CD8-positive, alpha-beta memory T cell (primary cell): ENCODE measurements at regions not wholly inside any gene's neighbourhood (a gene's known extent, or its start where the extent isn't known, plus 50 kb on each side); places are given as distances from the start of the nearest gene placed in this dataset.

Source experiments
- CTCF ChIA-PET: fragments of 350-600 bp; sonication (Branson Sonifier 250); formaldehyde crosslinking; loops from one replicate; lab custom pipeline; 2021; ENCODE audit warnings: antibody characterized with exemption; lab: Charles Lee
- POLR2A ChIA-PET: fragments of 350-600 bp; sonication (Branson Sonifier 250); formaldehyde crosslinking; loops from one replicate; lab custom pipeline; 2021; ENCODE audit warnings: antibody characterized with exemption; lab: Charles Lee
- DNase-seq, 5 donors: peaks; one replicate each; pipeline versions ENCODE4 v3.0.0 to v3.0.0-alpha.2; 2020 to 2022; ENCODE audit warnings: mixed read lengths in 1 of 5
- H3K27ac ChIP-seq: one replicate; pipeline ENCODE4 v1.7.0; 2013; ENCODE audit warnings: low read depth, mild to moderate bottlenecking, low read length, moderate library complexity
- H3K27me3 ChIP-seq: 2 replicates; pipeline ENCODE4 v1.7.0; 2013; ENCODE audit warnings: low read length, mild to moderate bottlenecking; ENCODE audit not compliant: insufficient read depth, poor library complexity, severe bottlenecking
- H3K36me3 ChIP-seq: 2 replicates; pipeline ENCODE4 v1.7.0; 2013; ENCODE audit warnings: mild to moderate bottlenecking, low read length, moderate library complexity; ENCODE audit not compliant: insufficient read depth
- H3K4me1 ChIP-seq: 2 replicates; pipeline ENCODE4 v1.7.0; 2013; ENCODE audit warnings: mild to moderate bottlenecking, low read length, moderate library complexity; ENCODE audit not compliant: insufficient read depth
- H3K4me3 ChIP-seq: 2 replicates; pipeline ENCODE4 v1.7.0; 2013; ENCODE audit warnings: mild to moderate bottlenecking, low read length
- H3K9me3 ChIP-seq: 2 replicates; pipeline ENCODE4 v1.7.0; 2013; ENCODE audit warnings: mild to moderate bottlenecking, low read length
- H3K27ac Mint-ChIP-seq, 8 donors: one replicate each; pipeline ENCODE4 v1.8.0; 2020 to 2021; ENCODE audit warnings: mixed read lengths in 8 of 8, mild to moderate bottlenecking in 6 of 8, inconsistent platforms in 3 of 8, moderate library complexity in 3 of 8
- H3K27me3 Mint-ChIP-seq, 2 donors: one replicate each; pipeline ENCODE4 v1.8.0; 2020 to 2021; ENCODE audit warnings: mixed read lengths in 2 of 2, mild to moderate bottlenecking in 1 of 2, moderate library complexity in 1 of 2
- H3K36me3 Mint-ChIP-seq, 3 donors: one replicate each; pipeline ENCODE4 v1.8.0; 2020 to 2021; ENCODE audit warnings: mixed read lengths in 3 of 3, inconsistent platforms in 1 of 3, mild to moderate bottlenecking in 1 of 3
- H3K4me1 Mint-ChIP-seq, 3 donors: one replicate each; pipeline ENCODE4 v1.8.0; 2020 to 2021; ENCODE audit warnings: mixed read lengths in 3 of 3, inconsistent platforms in 1 of 3, mild to moderate bottlenecking in 1 of 3
- H3K4me3 Mint-ChIP-seq, 7 donors: one replicate each; pipeline ENCODE4 v1.8.0; 2020 to 2021; ENCODE audit warnings: mixed read lengths in 7 of 7, mild to moderate bottlenecking in 6 of 7, moderate library complexity in 4 of 7, inconsistent platforms in 2 of 7
- H3K9me3 Mint-ChIP-seq, 5 donors: one replicate each; pipeline ENCODE4 v1.8.0; 2020 to 2022; ENCODE audit warnings: mixed read lengths in 5 of 5, mild to moderate bottlenecking in 3 of 5, moderate library complexity in 2 of 5, inconsistent platforms in 1 of 5

- POLR2A ChIA-PET, result no interaction called here
- no peak overlapping the region for H3K27ac Mint-ChIP-seq
These were observed 158.4 kb downstream of the SEC16B start for GRCh38 chr1:177811429-177811828.

DNA sequence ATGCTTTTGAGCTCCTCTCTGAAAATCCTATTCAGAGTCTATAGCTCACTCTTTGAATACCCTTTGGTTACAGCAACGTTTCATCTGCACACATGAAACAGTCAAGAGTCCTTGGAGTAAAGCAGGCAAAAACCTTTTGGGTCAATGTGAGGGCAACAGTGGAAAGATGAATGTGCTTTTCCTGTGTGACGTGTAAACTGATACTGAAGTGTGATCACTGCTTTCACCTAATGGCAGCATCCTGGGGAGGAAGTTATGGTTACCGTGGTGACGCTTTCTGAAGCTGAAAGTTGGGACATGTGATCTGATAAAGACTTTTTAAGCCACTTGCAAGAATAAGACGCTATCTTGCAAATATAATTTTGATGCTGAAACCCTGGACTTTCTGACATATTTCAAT, 160.0 kb downstream of the SEC16B start:
- H3K9me3 Mint-ChIP-seq, result peaks cover 6 to 24% (median 12%) of the 10 kb centered on the region in 5 donors
- H3K9me3 ChIP-seq, result no peaks in the 10 kb centered on the region
- H3K4me3 ChIP-seq, result no peak overlapping the region
- H3K36me3 ChIP-seq, result no peaks in the 10 kb centered on the region
- H3K27me3 Mint-ChIP-seq, result no peaks in the 10 kb centered on the region
- POLR2A ChIA-PET, result no interaction called here
- no peak overlapping the region for H3K27ac ChIP-seq
- H3K4me3 Mint-ChIP-seq, result no peak overlapping the region
- H3K27ac Mint-ChIP-seq, result no peak overlapping the region
- no peaks in the 10 kb centered on the region for H3K36me3 Mint-ChIP-seq
- DNase-seq, result no peak
- no peaks in the 10 kb centered on the region for H3K27me3 ChIP-seq
- H3K4me1 ChIP-seq, result no peaks in the 10 kb centered on the region
- no peaks in the 10 kb centered on the region for H3K4me1 Mint-ChIP-seq
- CTCF ChIA-PET, result no interaction called here

More at GRCh38 chr1:177811429-177811828, 158.4 kb downstream of the SEC16B start:
- no peaks in the 10 kb centered on the region for H3K9me3 ChIP-seq
- no peaks in the 10 kb centered on the region for H3K27me3 Mint-ChIP-seq
- H3K36me3 Mint-ChIP-seq, result no peaks in the 10 kb centered on the region
- CTCF ChIA-PET, result no interaction called here
- no peak overlapping the region for H3K4me3 ChIP-seq
- no peaks in the 10 kb centered on the region for H3K27me3 ChIP-seq
- H3K4me1 ChIP-seq, result no peaks in the 10 kb centered on the region
- DNase-seq, result no peak
- H3K36me3 ChIP-seq, result no peaks in the 10 kb centered on the region
- no peak overlapping the region for H3K4me3 Mint-ChIP-seq
- no peaks in the 10 kb centered on the region for H3K4me1 Mint-ChIP-seq
- H3K9me3 Mint-ChIP-seq, result peaks cover 6 to 27% (median 10%) of the 10 kb centered on the region in 5 donors
- H3K27ac ChIP-seq, result no peak overlapping the region

DNA sequence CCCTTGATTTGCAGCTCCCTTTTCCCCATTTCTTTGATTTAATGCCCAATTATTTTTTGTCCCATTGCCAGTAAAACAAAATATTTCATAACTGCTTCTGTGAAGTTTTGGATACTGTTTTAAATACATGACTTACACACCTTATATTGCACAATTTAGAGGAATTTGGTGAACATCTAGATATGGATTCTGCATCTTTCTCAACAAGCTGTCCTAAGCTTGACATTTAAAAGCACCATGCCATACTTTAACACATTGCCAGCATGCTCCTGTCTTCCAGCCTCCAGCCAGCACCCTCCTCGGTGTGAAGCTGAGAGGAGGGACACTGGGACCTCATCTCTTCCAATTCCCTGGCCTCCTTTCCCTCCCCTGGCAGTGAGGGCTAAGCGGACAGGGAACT, 167.6 kb downstream of the SEC16B start:
- no peak overlapping the region for H3K27ac ChIP-seq
- Mint-ChIP-seq H3K4me1 (no peaks in the 10 kb centered on the region), H3K4me3 (no peak overlapping the region), H3K9me3 (peaks cover 7 to 21% (median 11%) of the 10 kb centered on the region in 5 donors), H3K36me3 (no peaks in the 10 kb centered on the region), H3K27ac (no peak overlapping the region), H3K27me3 (no peaks in the 10 kb centered on the region)
- H3K4me3 ChIP-seq, result no peak overlapping the region
- H3K27me3 ChIP-seq, result no peaks in the 10 kb centered on the region
- ChIA-PET POLR2A (no interaction called here), CTCF (no interaction called here)
- no peaks in the 10 kb centered on the region for H3K4me1 ChIP-seq
- H3K36me3 ChIP-seq, result no peaks in the 10 kb centered on the region
- H3K9me3 ChIP-seq, result no peaks in the 10 kb centered on the region
- no peak for DNase-seq

DNA sequence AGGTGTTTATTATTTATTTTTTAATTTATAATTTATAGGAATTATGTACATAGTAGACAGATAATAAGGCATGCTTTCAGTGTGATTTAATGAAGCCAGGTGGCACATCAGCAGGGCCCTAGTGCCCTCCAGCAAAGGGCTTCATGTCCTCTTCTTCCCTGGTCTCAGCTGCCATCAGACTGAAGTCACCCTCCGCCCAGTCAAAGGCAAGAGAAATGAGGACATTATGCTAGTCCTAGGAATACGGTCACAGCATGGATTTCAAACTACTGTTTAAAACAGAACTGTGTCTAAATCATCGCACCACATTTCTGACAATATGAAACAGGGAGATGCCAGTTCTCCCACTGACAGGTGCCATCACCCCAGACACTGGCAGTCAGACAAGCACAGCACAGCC, 168.1 kb downstream of the SEC16B start:
- CTCF ChIA-PET, result no interaction called here
- Mint-ChIP-seq H3K27ac (no peak overlapping the region), H3K4me1 (no peaks in the 10 kb centered on the region), H3K9me3 (peaks cover 7 to 24% (median 11%) of the 10 kb centered on the region in 5 donors), H3K27me3 (no peaks in the 10 kb centered on the region), H3K36me3 (no peaks in the 10 kb centered on the region), H3K4me3 (no peak overlapping the region)
- Histone ChIP-seq H3K9me3 (no peaks in the 10 kb centered on the region), H3K27ac (no peak overlapping the region), H3K4me1 (no peaks in the 10 kb centered on the region), H3K4me3 (no peak overlapping the region), H3K36me3 (no peaks in the 10 kb centered on the region), H3K27me3 (no peaks in the 10 kb centered on the region)
- no peak for DNase-seq
- POLR2A ChIA-PET, result no interaction called here

- no peak overlapping the region for H3K27ac ChIP-seq
- ChIA-PET CTCF (no interaction called here), POLR2A (no interaction called here)
- peaks cover 7 to 22% (median 11%) of the 10 kb centered on the region in 5 donors for H3K9me3 Mint-ChIP-seq
- H3K27me3 ChIP-seq, result no peaks in the 10 kb centered on the region
- no peak overlapping the region for H3K4me3 Mint-ChIP-seq
- no peaks in the 10 kb centered on the region for H3K36me3 Mint-ChIP-seq
- DNase-seq, result no peak
- no peaks in the 10 kb centered on the region for H3K4me1 Mint-ChIP-seq
- no peak overlapping the region for H3K27ac Mint-ChIP-seq
- H3K4me1 ChIP-seq, result no peaks in the 10 kb centered on the region
- no peaks in the 10 kb centered on the region for H3K36me3 ChIP-seq
- H3K4me3 ChIP-seq, result no peak overlapping the region
- no peaks in the 10 kb centered on the region for H3K9me3 ChIP-seq
- no peaks in the 10 kb centered on the region for H3K27me3 Mint-ChIP-seq
These were observed 169.3 kb downstream of the SEC16B start for GRCh38 chr1:177800400-177801088.

DNA sequence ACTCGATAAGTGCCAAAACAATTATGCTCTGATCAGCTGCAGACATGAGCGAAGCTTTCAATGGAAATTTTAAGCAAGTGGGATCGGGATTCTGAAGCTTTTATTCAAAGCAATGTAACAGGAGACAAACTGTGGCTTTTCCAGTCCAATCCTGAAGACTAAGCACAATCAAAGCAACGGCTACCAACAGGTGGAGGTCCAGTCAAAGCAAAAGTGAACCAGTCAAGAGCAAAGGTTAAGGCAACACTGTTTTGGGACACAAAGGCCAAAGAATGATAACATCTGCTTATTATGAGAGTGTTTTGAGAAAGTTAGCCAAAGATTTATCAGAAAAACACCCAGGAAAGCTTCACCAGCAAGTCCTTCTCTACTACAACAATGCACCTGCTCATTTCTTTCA, 170.1 kb downstream of the SEC16B start:
- Histone ChIP-seq H3K4me3 (no peak overlapping the region), H3K9me3 (no peaks in the 10 kb centered on the region), H3K27ac (no peak overlapping the region), H3K4me1 (no peaks in the 10 kb centered on the region), H3K36me3 (no peaks in the 10 kb centered on the region), H3K27me3 (no peaks in the 10 kb centered on the region)
- Mint-ChIP-seq H3K27ac (no peak overlapping the region), H3K36me3 (no peaks in the 10 kb centered on the region), H3K9me3 (peaks cover 7 to 20% (median 11%) of the 10 kb centered on the region in 5 donors), H3K4me1 (no peaks in the 10 kb centered on the region), H3K27me3 (no peaks in the 10 kb centered on the region), H3K4me3 (no peak overlapping the region)
- CTCF ChIA-PET, result no interaction called here
- POLR2A ChIA-PET, result no interaction called here
- no peak for DNase-seq

- ChIA-PET CTCF (no interaction called here), POLR2A (no interaction called here)
- H3K4me3 Mint-ChIP-seq, result no peak overlapping the region
These were observed 171.2 kb downstream of the SEC16B start for GRCh38 chr1:177798614-177799013.

DNA sequence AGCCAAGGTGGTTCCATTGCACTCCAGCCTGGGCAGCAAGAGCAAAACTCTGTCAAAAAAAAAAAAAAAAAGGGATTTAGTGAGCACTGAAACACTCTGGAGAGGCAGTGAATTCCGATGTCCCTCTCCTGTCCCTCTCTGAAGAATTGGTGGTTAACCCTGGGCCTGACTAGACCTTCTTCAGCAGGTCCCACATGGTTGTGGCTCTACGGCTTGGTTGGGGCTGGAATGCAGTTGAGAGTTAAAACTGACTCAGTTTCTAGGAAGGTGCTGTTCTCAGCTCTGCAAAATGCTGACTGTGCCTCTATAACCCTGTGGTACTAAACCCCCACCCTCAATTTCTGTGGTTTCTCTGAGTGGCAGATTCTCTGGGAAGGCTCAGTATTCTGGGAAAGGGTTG, 173.3 kb downstream of the SEC16B start:
- Mint-ChIP-seq H3K27me3 (no peaks in the 10 kb centered on the region), H3K27ac (no peak overlapping the region), H3K36me3 (peaks cover 0 to 3% (median 0%) of the 10 kb centered on the region in 3 donors), H3K4me3 (no peak overlapping the region), H3K9me3 (peaks cover 0 to 9% (median 4%) of the 10 kb centered on the region in 5 donors), H3K4me1 (no peaks in the 10 kb centered on the region)
- no peak for DNase-seq
- Histone ChIP-seq H3K4me3 (no peak overlapping the region), H3K27me3 (no peaks in the 10 kb centered on the region), H3K27ac (no peak overlapping the region), H3K36me3 (no peaks in the 10 kb centered on the region), H3K9me3 (no peaks in the 10 kb centered on the region), H3K4me1 (no peaks in the 10 kb centered on the region)
- POLR2A ChIA-PET, result no interaction called here
- CTCF ChIA-PET, result no interaction called here

More at GRCh38 chr1:177798614-177799013, 171.2 kb downstream of the SEC16B start:
- Histone ChIP-seq H3K27me3 (no peaks in the 10 kb centered on the region), H3K36me3 (no peaks in the 10 kb centered on the region), H3K27ac (no peak overlapping the region), H3K9me3 (no peaks in the 10 kb centered on the region), H3K4me3 (no peak overlapping the region), H3K4me1 (no peaks in the 10 kb centered on the region)
- Mint-ChIP-seq H3K36me3 (no peaks in the 10 kb centered on the region), H3K27ac (no peak overlapping the region), H3K4me1 (no peaks in the 10 kb centered on the region), H3K9me3 (peaks cover 3 to 12% (median 8%) of the 10 kb centered on the region in 5 donors), H3K27me3 (no peaks in the 10 kb centered on the region)
- DNase-seq, result no peak
